H1 (cell line): ENCODE measurements at regions not wholly inside any gene's neighbourhood (a gene's known extent, or its start where the extent isn't known, plus 50 kb on each side); places are given as distances from the start of the nearest gene placed in this dataset.

ENCODE experiments used
- CTCF ChIP-seq, 3 experiments: IDR thresholded peaks; 1 replicate in 2 of 3; 2 replicates in 1 of 3; pipeline versions ENCODE4 v1.5.1 to v1.6.1; 2011; ENCODE audit warnings: low read length in 3 of 3, mild to moderate bottlenecking in 3 of 3, inconsistent platforms in 2 of 3, low read depth in 1 of 3, moderate library complexity in 1 of 3; ENCODE audit not compliant: insufficient read depth in 1 of 3; ENCODE audit errors: control extremely low read depth in 1 of 3
- EP300 ChIP-seq, 2 experiments: IDR thresholded peaks; 1 replicate in 1 of 2; 2 replicates in 1 of 2; pipeline ENCODE4 v1.6.1; 2011 to 2012; ENCODE audit warnings: low read depth in 2 of 2, low read length in 2 of 2, mild to moderate bottlenecking in 2 of 2, borderline replicate concordance in 1 of 2, inconsistent platforms in 1 of 2, moderate library complexity in 1 of 2
- JUND ChIP-seq: IDR thresholded peaks from 2 replicates; pipeline ENCODE4 v1.6.1; 2011; ENCODE audit warnings: mild to moderate bottlenecking, improper control_type of control experiment, low read length
- POLR2A ChIP-seq, 2 experiments: IDR thresholded peaks; 1 replicate in 1 of 2; 2 replicates in 1 of 2; pipeline ENCODE4 v1.6.1; 2011; ENCODE audit warnings: low read depth in 2 of 2, low read length in 2 of 2, mild to moderate bottlenecking in 2 of 2; ENCODE audit errors: control extremely low read depth in 1 of 2
- RXRA ChIP-seq: IDR thresholded peaks from 2 replicates; pipeline ENCODE4 v1.6.1; 2011; ENCODE audit warnings: low read depth, mild to moderate bottlenecking, low read length, moderate library complexity; ENCODE audit not compliant: insufficient read depth

GRCh38 chr20:24739746-24740145 lies 209.3 kb upstream of the CST7 start:
- no peak for TF ChIP-seq EP300 (IDR thresholded peaks at IDR 0.05; ENCODE audit: borderline replicate concordance in 1 of 2, low read depth in 2 of 2, low read length in 2 of 2)
- no peak for TF ChIP-seq CTCF (IDR thresholded peaks at IDR 0.05; ENCODE audit: control extremely low read depth in 1 of 3, insufficient read depth in 1 of 3, low read depth in 1 of 3, low read length in 3 of 3)
- no peak for TF ChIP-seq POLR2A (IDR thresholded peaks at IDR 0.05; ENCODE audit: control extremely low read depth in 1 of 2, low read depth in 2 of 2, low read length in 2 of 2)
- TF ChIP-seq JUND, result no peak
- no peak for TF ChIP-seq RXRA
